OCI-LY1 (cell line): ENCODE measurements at regions not wholly inside any gene's neighbourhood (a gene's known extent, or its start where the extent isn't known, plus 50 kb on each side); places are given as distances from the start of the nearest gene placed in this dataset.

Experiments used
- H2AFZ ChIP-seq: fragments of 200-600 bp; sonication (generic), shearing (Covaris generic); 2 replicates; pipeline ENCODE4 v1.6.0; 2014; ENCODE audit warnings: antibody characterized with exemption, mild to moderate bottlenecking, low read length
- H3F3A ChIP-seq: fragments of 200-600 bp; sonication (generic), shearing (Covaris generic); 2 replicates; pipeline ENCODE4 v1.6.0; 2014; ENCODE audit warnings: mild to moderate bottlenecking, antibody characterized with exemption, low read length, moderate library complexity; ENCODE audit not compliant: insufficient read depth
- H3K27ac ChIP-seq: fragments of 200-600 bp; sonication (generic); 2 replicates; pipeline ENCODE4 v1.5.1; 2014; ENCODE audit warnings: low read length, mixed run types, mild to moderate bottlenecking, low read depth; ENCODE audit not compliant: poor library complexity, severe bottlenecking
- H3K27me3 ChIP-seq: fragments of 200-600 bp; sonication (generic); 2 replicates; pipeline ENCODE4 v1.6.0; 2014; ENCODE audit warnings: antibody characterized with exemption, mild to moderate bottlenecking, low read length, moderate library complexity; ENCODE audit not compliant: insufficient read depth
- H3K36me3 ChIP-seq: fragments of 200-600 bp; sonication (generic); 2 replicates; pipeline ENCODE4 v1.6.1; 2014; ENCODE audit warnings: mild to moderate bottlenecking, antibody characterized with exemption, low read length, moderate library complexity, mixed read lengths; ENCODE audit not compliant: insufficient read depth
- H3K4me1 ChIP-seq: fragments of 200-600 bp; sonication (generic); 2 replicates; pipeline ENCODE4 v1.5.1; 2014; ENCODE audit warnings: mild to moderate bottlenecking, low read length, moderate library complexity; ENCODE audit not compliant: insufficient read depth, severe bottlenecking
- H3K4me2 ChIP-seq: fragments of 200-600 bp; sonication (generic), shearing (Covaris generic); 2 replicates; pipeline ENCODE4 v1.6.1; 2014; ENCODE audit warnings: low read length
- H3K4me3 ChIP-seq: fragments of 200-600 bp; sonication (generic); 2 replicates; pipeline ENCODE4 v1.5.1; 2014; ENCODE audit warnings: low read length, low read depth, mild to moderate bottlenecking, mixed read lengths; ENCODE audit not compliant: poor library complexity, severe bottlenecking
- H3K79me2 ChIP-seq: fragments of 200-600 bp; shearing (Covaris generic); 2 replicates; pipeline ENCODE4 v1.6.1; 2016; ENCODE audit warnings: mixed run types, low read length, mixed read lengths; ENCODE audit not compliant: insufficient read depth
- H3K9ac ChIP-seq: fragments of 200-600 bp; sonication (generic), shearing (Covaris generic); 2 replicates; pipeline ENCODE4 v1.6.1; 2014; ENCODE audit warnings: mild to moderate bottlenecking, low read length, mixed read lengths
- H3K9me2 ChIP-seq: fragments of 200-600 bp; sonication (generic), shearing (Covaris generic); 2 replicates; pipeline ENCODE4 v1.6.1; 2014; ENCODE audit warnings: low read depth, mild to moderate bottlenecking, low read length, mixed read lengths
- H3K9me3 ChIP-seq: fragments of 200-600 bp; shearing (Covaris generic); 2 replicates; pipeline ENCODE4 v1.6.1; 2014; ENCODE audit warnings: low read length, mixed read lengths
- H4K20me1 ChIP-seq: fragments of 200-600 bp; sonication (generic), shearing (Covaris generic); 2 replicates; pipeline ENCODE4 v1.6.0; 2016; ENCODE audit warnings: mild to moderate bottlenecking, low read length; ENCODE audit not compliant: insufficient read depth
- EZH2 ChIP-seq: fragments of 200-600 bp; sonication (generic), shearing (Covaris generic); IDR thresholded peaks from 2 replicates; pipeline ENCODE4 v1.8.0; 2017; ENCODE audit warnings: borderline replicate concordance, mixed run types, mild to moderate bottlenecking, antibody characterized with exemption, low read length, moderate library complexity, mixed read lengths
- TF ChIP-seq, protein P1 (sequence below): fragments of 200-600 bp; sonication (generic), shearing (Covaris generic); IDR thresholded peaks from 2 replicates; pipeline ENCODE4 v1.5.1; 2017; ENCODE audit warnings: mild to moderate bottlenecking, antibody characterized with exemption, low read length, moderate library complexity, mixed read lengths

DNA sequence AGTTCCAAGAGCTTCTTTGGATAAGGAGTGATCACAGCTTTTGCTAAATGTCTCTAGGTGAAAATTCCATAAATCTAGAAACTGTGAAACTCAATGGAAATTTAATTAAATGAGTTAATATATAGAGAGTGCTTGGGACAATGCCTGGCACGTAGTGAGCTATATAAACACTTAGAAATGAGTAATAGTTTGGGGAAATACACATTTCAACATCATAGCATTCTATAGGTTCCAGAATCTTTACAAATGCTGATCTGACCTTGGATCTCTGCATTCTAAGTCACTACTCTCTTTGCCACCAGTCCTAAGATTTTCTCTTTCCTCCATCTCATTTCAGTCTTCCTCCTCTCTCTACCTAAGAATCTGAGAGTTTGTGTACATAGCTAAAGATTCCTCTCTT lies 175.6 kb downstream of the SOX9 start:
- Histone ChIP-seq H3K4me1 (no peaks in the 10 kb centered on the region), H3K36me3 (no peaks in the 10 kb centered on the region), H3K9me2 (no peaks in the 10 kb centered on the region), H3K4me3 (no peak overlapping the region), H3K9ac (no peak overlapping the region), H2AFZ (no peak overlapping the region), H3K27me3 (no peaks in the 10 kb centered on the region), H3K79me2 (no peaks in the 10 kb centered on the region), H3K27ac (no peak overlapping the region), H3K9me3 (no peaks in the 10 kb centered on the region), H3K4me2 (no peak overlapping the region), H4K20me1 (no peaks in the 10 kb centered on the region), H3F3A (no peaks in the 10 kb centered on the region)
- TF ChIP-seq, protein P1, sequence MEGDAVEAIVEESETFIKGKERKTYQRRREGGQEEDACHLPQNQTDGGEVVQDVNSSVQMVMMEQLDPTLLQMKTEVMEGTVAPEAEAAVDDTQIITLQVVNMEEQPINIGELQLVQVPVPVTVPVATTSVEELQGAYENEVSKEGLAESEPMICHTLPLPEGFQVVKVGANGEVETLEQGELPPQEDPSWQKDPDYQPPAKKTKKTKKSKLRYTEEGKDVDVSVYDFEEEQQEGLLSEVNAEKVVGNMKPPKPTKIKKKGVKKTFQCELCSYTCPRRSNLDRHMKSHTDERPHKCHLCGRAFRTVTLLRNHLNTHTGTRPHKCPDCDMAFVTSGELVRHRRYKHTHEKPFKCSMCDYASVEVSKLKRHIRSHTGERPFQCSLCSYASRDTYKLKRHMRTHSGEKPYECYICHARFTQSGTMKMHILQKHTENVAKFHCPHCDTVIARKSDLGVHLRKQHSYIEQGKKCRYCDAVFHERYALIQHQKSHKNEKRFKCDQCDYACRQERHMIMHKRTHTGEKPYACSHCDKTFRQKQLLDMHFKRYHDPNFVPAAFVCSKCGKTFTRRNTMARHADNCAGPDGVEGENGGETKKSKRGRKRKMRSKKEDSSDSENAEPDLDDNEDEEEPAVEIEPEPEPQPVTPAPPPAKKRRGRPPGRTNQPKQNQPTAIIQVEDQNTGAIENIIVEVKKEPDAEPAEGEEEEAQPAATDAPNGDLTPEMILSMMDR = no peak
- no peak for TF ChIP-seq EZH2

DNA sequence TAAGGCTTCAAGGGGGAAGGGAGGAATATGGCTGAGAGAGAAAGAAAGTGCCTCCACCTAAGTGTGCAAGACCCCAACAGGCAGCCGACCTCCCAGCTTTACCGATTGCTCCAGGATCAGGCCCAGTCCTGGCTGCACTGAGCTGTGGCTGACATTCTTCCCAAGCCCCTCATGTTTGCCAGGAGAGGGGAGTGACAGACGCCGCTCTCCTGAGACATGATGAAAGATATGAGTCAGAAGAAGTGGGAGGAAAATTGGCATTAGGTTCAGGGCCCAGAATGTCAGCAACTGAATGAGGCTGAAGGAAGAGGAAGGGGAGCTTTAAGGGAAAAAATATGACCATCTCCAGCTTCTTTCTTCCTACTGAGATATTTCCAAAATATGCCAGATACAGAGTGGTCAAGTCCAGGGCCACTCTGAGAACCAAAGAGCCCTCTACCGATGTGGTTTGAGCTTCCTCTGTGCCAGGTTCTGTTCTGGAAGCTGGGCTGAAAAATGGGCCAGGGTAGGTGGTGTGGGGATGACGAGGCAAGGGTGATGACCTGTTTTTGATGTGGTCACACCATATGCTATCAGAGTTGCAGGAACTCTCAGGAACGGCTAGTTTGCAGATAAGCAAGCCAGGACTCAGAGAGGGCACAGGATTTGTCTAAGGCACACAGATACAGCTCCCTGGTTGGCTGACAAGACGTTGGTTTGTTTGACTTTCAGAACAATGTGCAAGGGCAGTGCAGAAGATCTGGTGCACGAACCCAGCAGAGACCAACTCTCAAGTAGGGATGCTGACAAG lies 176.7 kb downstream of the SOX9 start:
- Histone ChIP-seq H3F3A (no peaks in the 10 kb centered on the region), H3K4me2 (no peak overlapping the region), H2AFZ (no peak overlapping the region), H3K4me3 (no peak overlapping the region), H3K9me3 (no peaks in the 10 kb centered on the region), H4K20me1 (no peaks in the 10 kb centered on the region), H3K9ac (no peak overlapping the region), H3K27me3 (no peaks in the 10 kb centered on the region), H3K36me3 (no peaks in the 10 kb centered on the region), H3K79me2 (no peaks in the 10 kb centered on the region), H3K4me1 (no peaks in the 10 kb centered on the region), H3K27ac (no peak overlapping the region), H3K9me2 (no peaks in the 10 kb centered on the region)
- TF ChIP-seq, protein P1 = no peak
- no peak for TF ChIP-seq EZH2

DNA sequence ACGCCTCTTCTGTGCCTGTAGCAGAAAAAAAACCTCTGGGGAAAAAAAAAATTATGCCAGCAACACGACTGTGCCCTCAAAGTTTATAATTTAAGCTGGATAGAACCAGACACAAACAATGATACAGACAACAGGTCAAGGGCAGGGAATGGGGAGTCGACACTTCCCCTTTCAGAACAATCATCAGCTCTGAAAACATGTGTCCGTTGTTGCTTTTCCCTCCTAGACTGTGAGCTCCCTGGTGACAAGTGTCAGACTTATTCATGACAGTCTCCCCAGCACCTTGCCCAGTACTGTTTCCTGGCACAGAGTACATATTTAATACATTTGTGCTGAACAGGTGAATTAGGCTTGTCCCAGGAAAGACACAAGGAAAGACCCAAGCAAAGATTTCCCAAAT lies 178.3 kb downstream of the SOX9 start:
- TF ChIP-seq EZH2 = no peak
- TF ChIP-seq, protein P1 = no peak

More for the DNA sequence above, 178.3 kb downstream of the SOX9 start:
- H2AFZ ChIP-seq = no peak overlapping the region
- H3K4me3 ChIP-seq = no peak overlapping the region
- no peaks in the 10 kb centered on the region for H3K36me3 ChIP-seq
- H3K27me3 ChIP-seq = no peaks in the 10 kb centered on the region
- no peak overlapping the region for H3K4me2 ChIP-seq
- H3K9me2 ChIP-seq = no peaks in the 10 kb centered on the region
- no peak overlapping the region for H3K27ac ChIP-seq
- no peaks in the 10 kb centered on the region for H3K79me2 ChIP-seq
- H3K4me1 ChIP-seq = no peaks in the 10 kb centered on the region
- no peaks in the 10 kb centered on the region for H3F3A ChIP-seq
- H3K9me3 ChIP-seq = no peaks in the 10 kb centered on the region
- no peak overlapping the region for H3K9ac ChIP-seq
- H4K20me1 ChIP-seq = no peaks in the 10 kb centered on the region
